Activated naive CD4-positive, alpha-beta T cell treated with anti-CD3 and anti-CD28 coated beads, Interleukin-2, amount 50 U/mL, for 16 hours (primary cell): ENCODE measurements at regions not wholly inside any gene's neighbourhood (a gene's known extent, or its start where the extent isn't known, plus 50 kb on each side); places are given as distances from the start of the nearest gene placed in this dataset.

Experiments used
- DNase-seq: peaks from one replicate; pipeline ENCODE4 v3.0.0-alpha.2; 2020

- DNase-seq, result no peak
These were observed 80.3 kb upstream of the SEMA6A start for GRCh38 chr5:116654925-116655324.

GRCh38 chr5:116652903-116653302, 78.3 kb upstream of the SEMA6A start:
- no peak for DNase-seq

GRCh38 chr5:116652196-116652729, 77.6 kb upstream of the SEMA6A start:
- DNase-seq, result no peak

- no peak for DNase-seq
These were observed 77.0 kb upstream of the SEMA6A start for GRCh38 chr5:116651653-116652052.

- no peak for DNase-seq
These were observed 76.3 kb upstream of the SEMA6A start for GRCh38 chr5:116650964-116651363.

- DNase-seq, result no peak
These were observed 75.9 kb upstream of the SEMA6A start for GRCh38 chr5:116650544-116650943.

GRCh38 chr5:116646611-116647289, 72.1 kb upstream of the SEMA6A start:
- no peak for DNase-seq

GRCh38 chr5:116645627-116646026, 71.0 kb upstream of the SEMA6A start:
- DNase-seq, result no peak

GRCh38 chr5:116640236-116640635, 65.6 kb upstream of the SEMA6A start:
- no peak for DNase-seq

GRCh38 chr5:116637149-116637740, 62.6 kb upstream of the SEMA6A start:
- no peak for DNase-seq

GRCh38 chr5:116632890-116633289, 58.3 kb upstream of the SEMA6A start:
- no peak for DNase-seq

GRCh38 chr5:116631147-116631546, 56.5 kb upstream of the SEMA6A start:
- DNase-seq, result no peak

- no peak for DNase-seq
These were observed 54.5 kb upstream of the SEMA6A start for GRCh38 chr5:116629168-116629567.

- no peak for DNase-seq
These were observed 52.5 kb upstream of the SEMA6A start for GRCh38 chr5:116626945-116627679.

- DNase-seq, result no peak
These were observed 51.7 kb upstream of the SEMA6A start for GRCh38 chr5:116626272-116626723.
